ENCODE measurements at regions not wholly inside any gene's neighbourhood (a gene's known extent, or its start where the extent isn't known, plus 50 kb on each side); places are given as distances from the start of the nearest gene placed in this dataset.

DNA sequence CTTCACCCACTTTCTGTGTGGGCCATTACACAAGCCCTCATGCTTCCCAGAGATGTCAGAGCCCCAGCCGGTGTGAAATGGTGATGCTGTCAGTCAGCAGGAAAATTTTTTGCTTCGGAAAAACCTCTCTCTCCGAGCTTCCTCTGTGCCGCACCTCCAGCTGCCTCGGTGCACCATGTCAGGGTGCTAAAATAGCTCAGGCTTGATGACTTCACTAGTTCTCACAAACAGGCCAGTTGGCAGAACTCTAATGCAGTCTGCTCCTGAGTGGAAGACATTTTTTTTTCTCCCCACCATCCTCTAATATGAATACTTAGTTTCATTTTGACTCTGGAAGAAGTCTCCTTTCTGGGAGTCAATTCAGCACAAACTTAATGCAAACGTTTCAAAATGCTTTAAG lies 71.3 kb downstream of the KLF12 start:
- H3K4me2 ChIP-seq (ENCODE audit: low read length): no peak overlapping the region
- H3K9ac ChIP-seq (ENCODE audit: low read length): no peak overlapping the region
- H3K9me2 ChIP-seq (ENCODE audit: insufficient read depth, low read length): no peaks in the 10 kb centered on the region
- H3K4me3 ChIP-seq (ENCODE audit: low read length): no peak overlapping the region
- H3K9me3 ChIP-seq (ENCODE audit: low read length): no peaks in the 10 kb centered on the region
- peaks cover 57% of the 10 kb centered on the region for H3K79me2 ChIP-seq (replicated peaks; ENCODE audit: insufficient read depth, low read length)
- no peaks in the 10 kb centered on the region for H3K27me3 ChIP-seq (ENCODE audit: insufficient read depth, low read depth, low read length)
- TF ChIP-seq TAF1 (IDR thresholded peaks at IDR 0.05; ENCODE audit: low read depth): no peak
- TF ChIP-seq, protein P1, sequence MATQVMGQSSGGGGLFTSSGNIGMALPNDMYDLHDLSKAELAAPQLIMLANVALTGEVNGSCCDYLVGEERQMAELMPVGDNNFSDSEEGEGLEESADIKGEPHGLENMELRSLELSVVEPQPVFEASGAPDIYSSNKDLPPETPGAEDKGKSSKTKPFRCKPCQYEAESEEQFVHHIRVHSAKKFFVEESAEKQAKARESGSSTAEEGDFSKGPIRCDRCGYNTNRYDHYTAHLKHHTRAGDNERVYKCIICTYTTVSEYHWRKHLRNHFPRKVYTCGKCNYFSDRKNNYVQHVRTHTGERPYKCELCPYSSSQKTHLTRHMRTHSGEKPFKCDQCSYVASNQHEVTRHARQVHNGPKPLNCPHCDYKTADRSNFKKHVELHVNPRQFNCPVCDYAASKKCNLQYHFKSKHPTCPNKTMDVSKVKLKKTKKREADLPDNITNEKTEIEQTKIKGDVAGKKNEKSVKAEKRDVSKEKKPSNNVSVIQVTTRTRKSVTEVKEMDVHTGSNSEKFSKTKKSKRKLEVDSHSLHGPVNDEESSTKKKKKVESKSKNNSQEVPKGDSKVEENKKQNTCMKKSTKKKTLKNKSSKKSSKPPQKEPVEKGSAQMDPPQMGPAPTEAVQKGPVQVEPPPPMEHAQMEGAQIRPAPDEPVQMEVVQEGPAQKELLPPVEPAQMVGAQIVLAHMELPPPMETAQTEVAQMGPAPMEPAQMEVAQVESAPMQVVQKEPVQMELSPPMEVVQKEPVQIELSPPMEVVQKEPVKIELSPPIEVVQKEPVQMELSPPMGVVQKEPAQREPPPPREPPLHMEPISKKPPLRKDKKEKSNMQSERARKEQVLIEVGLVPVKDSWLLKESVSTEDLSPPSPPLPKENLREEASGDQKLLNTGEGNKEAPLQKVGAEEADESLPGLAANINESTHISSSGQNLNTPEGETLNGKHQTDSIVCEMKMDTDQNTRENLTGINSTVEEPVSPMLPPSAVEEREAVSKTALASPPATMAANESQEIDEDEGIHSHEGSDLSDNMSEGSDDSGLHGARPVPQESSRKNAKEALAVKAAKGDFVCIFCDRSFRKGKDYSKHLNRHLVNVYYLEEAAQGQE (IDR thresholded peaks at IDR 0.05; ENCODE audit: borderline replicate concordance): no peak
- TF ChIP-seq, protein P2, sequence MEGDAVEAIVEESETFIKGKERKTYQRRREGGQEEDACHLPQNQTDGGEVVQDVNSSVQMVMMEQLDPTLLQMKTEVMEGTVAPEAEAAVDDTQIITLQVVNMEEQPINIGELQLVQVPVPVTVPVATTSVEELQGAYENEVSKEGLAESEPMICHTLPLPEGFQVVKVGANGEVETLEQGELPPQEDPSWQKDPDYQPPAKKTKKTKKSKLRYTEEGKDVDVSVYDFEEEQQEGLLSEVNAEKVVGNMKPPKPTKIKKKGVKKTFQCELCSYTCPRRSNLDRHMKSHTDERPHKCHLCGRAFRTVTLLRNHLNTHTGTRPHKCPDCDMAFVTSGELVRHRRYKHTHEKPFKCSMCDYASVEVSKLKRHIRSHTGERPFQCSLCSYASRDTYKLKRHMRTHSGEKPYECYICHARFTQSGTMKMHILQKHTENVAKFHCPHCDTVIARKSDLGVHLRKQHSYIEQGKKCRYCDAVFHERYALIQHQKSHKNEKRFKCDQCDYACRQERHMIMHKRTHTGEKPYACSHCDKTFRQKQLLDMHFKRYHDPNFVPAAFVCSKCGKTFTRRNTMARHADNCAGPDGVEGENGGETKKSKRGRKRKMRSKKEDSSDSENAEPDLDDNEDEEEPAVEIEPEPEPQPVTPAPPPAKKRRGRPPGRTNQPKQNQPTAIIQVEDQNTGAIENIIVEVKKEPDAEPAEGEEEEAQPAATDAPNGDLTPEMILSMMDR (IDR thresholded peaks at IDR 0.05; ENCODE audit: poor library complexity, severe bottlenecking): no peak
- no peak for TF ChIP-seq SMC3 (conservative IDR thresholded peaks at IDR 0.05; ENCODE audit: poor library complexity)
- H4K20me1 ChIP-seq (ENCODE audit: insufficient read depth): no peaks in the 10 kb centered on the region
- H2AFZ ChIP-seq (ENCODE audit: low read depth, low read length): no peak overlapping the region
- H3K36me3 ChIP-seq (ENCODE audit: insufficient read depth, low read length): no peaks in the 10 kb centered on the region
- H3F3A ChIP-seq (ENCODE audit: insufficient read depth, low read length, poor library complexity, severe bottlenecking): no peaks in the 10 kb centered on the region
- H3K27ac ChIP-seq (ENCODE audit: low read length): no peak overlapping the region

DNA sequence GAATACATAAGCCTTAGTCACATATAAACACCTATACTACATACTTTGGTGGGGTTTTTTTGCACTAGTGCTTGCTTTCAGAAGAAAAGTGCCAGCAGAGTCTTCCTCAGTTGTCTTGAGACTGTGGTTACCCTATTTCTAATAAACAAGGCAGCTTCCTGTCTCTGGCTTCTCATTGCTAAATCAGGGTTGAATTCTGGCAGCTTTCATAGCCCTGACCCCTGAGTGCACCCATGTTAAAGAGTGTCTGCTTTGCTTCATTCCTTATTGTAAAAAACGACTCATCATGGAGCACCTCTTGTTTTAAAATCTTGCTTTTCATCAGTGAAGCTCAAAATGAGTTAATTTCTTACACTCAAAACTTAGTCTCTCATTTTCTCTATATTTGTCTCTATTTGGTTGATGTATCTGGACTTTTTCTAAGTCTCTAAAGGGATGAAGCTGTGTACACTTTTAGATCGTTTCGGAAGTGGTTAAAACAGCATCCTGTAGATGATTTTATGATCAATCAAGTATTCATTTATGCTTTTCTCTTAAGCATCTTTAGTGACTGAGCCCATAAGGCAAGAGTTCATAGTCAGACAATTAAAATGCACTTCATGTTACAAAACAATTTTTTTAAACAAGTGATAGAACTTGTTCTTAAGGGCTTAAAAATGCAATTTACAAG lies 72.1 kb downstream of the KLF12 start:
- Histone ChIP-seq H3F3A (ENCODE audit: insufficient read depth, low read length, poor library complexity, severe bottlenecking) (no peaks in the 10 kb centered on the region), H2AFZ (ENCODE audit: low read depth, low read length) (no peak overlapping the region), H3K9me2 (ENCODE audit: insufficient read depth, low read length) (no peaks in the 10 kb centered on the region), H3K27ac (ENCODE audit: low read length) (no peak overlapping the region), H3K36me3 (ENCODE audit: insufficient read depth, low read length) (no peaks in the 10 kb centered on the region), H3K9me3 (ENCODE audit: low read length) (no peaks in the 10 kb centered on the region), H3K27me3 (ENCODE audit: insufficient read depth, low read depth, low read length) (no peaks in the 10 kb centered on the region), H3K9ac (ENCODE audit: low read length) (no peak overlapping the region), H3K79me2 (replicated peaks; ENCODE audit: insufficient read depth, low read length) (peaks cover 56% of the 10 kb centered on the region), H3K4me2 (ENCODE audit: low read length) (no peak overlapping the region), H4K20me1 (ENCODE audit: insufficient read depth) (no peaks in the 10 kb centered on the region), H3K4me3 (ENCODE audit: low read length) (no peak overlapping the region)
- TF ChIP-seq, protein P2 (IDR thresholded peaks at IDR 0.05; ENCODE audit: poor library complexity, severe bottlenecking): no peak
- no peak for TF ChIP-seq SMC3 (conservative IDR thresholded peaks at IDR 0.05; ENCODE audit: poor library complexity)
- no peak for TF ChIP-seq EP300 (conservative IDR thresholded peaks at IDR 0.05; ENCODE audit: poor library complexity, severe bottlenecking)
- no peak for TF ChIP-seq EZH2 (IDR thresholded peaks at IDR 0.05; ENCODE audit: borderline replicate concordance, insufficient read depth, low read length, poor library complexity, severe bottlenecking)
- no peak for TF ChIP-seq TAF1 (IDR thresholded peaks at IDR 0.05; ENCODE audit: low read depth)
- no peak for TF ChIP-seq RAD21 (conservative IDR thresholded peaks at IDR 0.05)
- TF ChIP-seq POLR2AphosphoS5 (IDR thresholded peaks at IDR 0.05): no peak
- TF ChIP-seq, protein P1 (IDR thresholded peaks at IDR 0.05; ENCODE audit: borderline replicate concordance): no peak

All from neural cell (in vitro differentiated cells).